NCI-H1930 (cell line): ENCODE measurements at regions not wholly inside any gene's neighbourhood (a gene's known extent, or its start where the extent isn't known, plus 50 kb on each side); places are given as distances from the start of the nearest gene placed in this dataset.

Source experiments
- DNase-seq, 2 experiments: peaks; one replicate each; lab custom pipeline; 2025; lab: John Stamatoyannopoulos, UW

GRCh38 chr14:41993687-41994086 lies 387.0 kb downstream of the LRFN5 start:
- no peak for DNase-seq

GRCh38 chr14:41986700-41987099 lies 380.0 kb downstream of the LRFN5 start:
- DNase-seq: no peak

DNA sequence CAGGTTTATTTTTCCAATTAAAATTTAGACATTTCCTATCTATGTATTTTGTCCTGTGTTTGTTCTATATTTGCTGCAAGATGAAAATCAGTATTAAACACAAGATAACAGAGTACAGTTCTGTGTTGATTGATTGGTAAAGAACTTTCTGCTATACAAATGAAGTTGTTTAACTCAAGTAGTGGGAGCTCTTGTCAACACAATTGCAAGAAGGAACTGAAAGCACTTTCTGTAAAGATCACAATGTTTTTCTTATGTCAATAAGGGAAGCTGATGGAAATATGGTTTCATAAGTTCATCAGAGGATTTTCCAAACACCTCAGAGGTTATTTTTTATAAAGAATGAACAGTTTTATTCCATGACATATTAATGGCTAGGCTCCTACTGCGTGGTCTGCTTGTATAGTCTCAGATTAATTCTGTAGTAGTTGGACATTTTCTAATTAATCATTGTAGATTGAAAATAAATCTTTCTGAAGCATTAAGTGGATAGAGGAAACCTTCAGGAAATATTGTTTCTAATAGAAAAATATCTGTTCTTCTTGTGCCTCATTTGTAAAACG lies 379.5 kb downstream of the LRFN5 start:
- DNase-seq: no peak

- DNase-seq: no peak
These were observed 366.5 kb downstream of the LRFN5 start for GRCh38 chr14:41973178-41973577.

GRCh38 chr14:41972531-41972930 lies 365.9 kb downstream of the LRFN5 start:
- DNase-seq: no peak

DNA sequence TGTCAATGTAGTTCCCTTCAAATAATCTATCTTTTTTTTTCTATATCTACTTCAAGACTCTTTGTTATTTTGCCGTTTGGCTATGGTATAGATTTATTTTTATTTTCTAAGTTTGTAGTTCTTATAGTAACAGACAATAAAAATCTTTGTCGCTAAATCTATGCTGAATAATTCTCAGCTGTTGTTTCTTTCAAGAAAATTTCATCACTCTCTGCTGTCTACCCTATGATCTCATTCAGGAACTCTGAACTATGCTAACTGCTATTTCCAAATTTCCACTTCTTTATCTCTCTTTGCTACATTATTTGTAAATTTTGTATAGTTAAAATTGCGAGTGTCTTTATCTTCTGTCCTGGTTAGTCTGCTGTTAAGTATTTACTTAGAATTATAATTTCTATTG lies 353.6 kb downstream of the LRFN5 start:
- no peak for DNase-seq

DNA sequence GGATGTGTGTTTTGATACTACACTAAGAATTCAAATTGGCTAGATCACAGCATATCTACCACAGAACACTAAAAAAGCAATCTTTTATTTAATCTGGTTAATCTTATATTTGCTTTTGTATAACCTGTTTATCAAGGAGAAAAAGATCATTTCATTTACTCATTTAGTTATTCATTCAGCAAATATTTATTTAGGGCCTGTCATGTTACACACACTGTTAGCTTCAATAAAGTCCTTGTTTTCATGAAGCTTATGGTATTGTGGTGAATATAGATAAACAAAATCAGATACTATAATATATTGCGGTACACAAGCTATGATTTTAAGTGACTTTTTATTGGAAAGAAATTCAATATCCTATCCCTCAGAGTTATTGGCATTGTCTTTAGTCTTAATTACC lies 350.8 kb downstream of the LRFN5 start:
- no peak for DNase-seq
